C4-2B (cell line): ENCODE measurements at regions not wholly inside any gene's neighbourhood (a gene's known extent, or its start where the extent isn't known, plus 50 kb on each side); places are given as distances from the start of the nearest gene placed in this dataset.

Experiments used
- CTCF ChIP-seq: fragments of 450-650 bp; conservative IDR thresholded peaks from 2 replicates; pipeline ENCODE4 v1.5.1; 2017; ENCODE audit warnings: mild to moderate bottlenecking
- ZFX ChIP-seq: fragments of 450-650 bp; IDR thresholded peaks from 2 replicates; pipeline ENCODE4 v1.6.1; 2017

GRCh38 chr5:2156358-2157059 lies 273.8 kb upstream of the IRX4 start:
- TF ChIP-seq CTCF (no peak), ZFX (no peak)
